Endodermal cell (in vitro differentiated cells): ENCODE measurements at regions not wholly inside any gene's neighbourhood (a gene's known extent, or its start where the extent isn't known, plus 50 kb on each side); places are given as distances from the start of the nearest gene placed in this dataset.
A peak's percentile ranks its signal among the peaks of the same experiment; 100 is the strongest.

Source experiments
- DNase-seq: peaks from one replicate; pipeline ENCODE4 v3.0.0-alpha.2; 2017
- H3K27ac ChIP-seq: 2 replicates; pipeline ENCODE4 v1.5.1; 2013; ENCODE audit warnings: mild to moderate bottlenecking, low read depth, low read length, moderate library complexity
- H3K27me3 ChIP-seq: 2 replicates; pipeline ENCODE4 v1.6.1; 2013; ENCODE audit warnings: mild to moderate bottlenecking, low read length, moderate library complexity; ENCODE audit not compliant: insufficient read depth, control insufficient read depth, poor library complexity, severe bottlenecking
- H3K36me3 ChIP-seq: 2 replicates; pipeline ENCODE4 v1.7.0; 2013; ENCODE audit warnings: mild to moderate bottlenecking, low read length, moderate library complexity; ENCODE audit not compliant: control insufficient read depth, insufficient read depth
- H3K4me1 ChIP-seq: one replicate; pipeline ENCODE4 v1.7.0; 2013; ENCODE audit warnings: low read length; ENCODE audit not compliant: control insufficient read depth, insufficient read depth
- H3K4me3 ChIP-seq: 2 replicates; pipeline ENCODE4 v1.5.1; 2013; ENCODE audit warnings: mild to moderate bottlenecking, low read length, moderate library complexity
- H3K9ac ChIP-seq: 2 replicates; pipeline ENCODE4 v1.6.1; 2013; ENCODE audit warnings: mild to moderate bottlenecking, low read length, moderate library complexity; ENCODE audit not compliant: poor library complexity, severe bottlenecking; ENCODE audit errors: extremely low read depth
- H3K9me3 ChIP-seq: 2 replicates; pipeline ENCODE4 v1.6.1; 2013; ENCODE audit warnings: mild to moderate bottlenecking, low read length, moderate library complexity; ENCODE audit not compliant: control insufficient read depth
- H3K27ac Mint-ChIP-seq: 2 replicates; pipeline ENCODE4 v1.8.0; 2020; ENCODE audit warnings: mixed read lengths
- H3K27me3 Mint-ChIP-seq: 2 replicates; pipeline ENCODE4 v1.8.0; 2021; ENCODE audit warnings: mild to moderate bottlenecking, mixed read lengths; ENCODE audit not compliant: insufficient read depth
- H3K36me3 Mint-ChIP-seq: 2 replicates; pipeline ENCODE4 v1.8.0; 2020; ENCODE audit warnings: low read depth, mixed read lengths
- H3K4me1 Mint-ChIP-seq: 2 replicates; pipeline ENCODE4 v1.8.0; 2020; ENCODE audit warnings: mixed read lengths
- H3K4me3 Mint-ChIP-seq: 2 replicates; pipeline ENCODE4 v1.8.0; 2020; ENCODE audit warnings: mild to moderate bottlenecking, moderate library complexity, mixed read lengths
- H3K9me3 Mint-ChIP-seq: 2 replicates; pipeline ENCODE4 v1.8.0; 2020; ENCODE audit warnings: mild to moderate bottlenecking, mixed read lengths
- CTCF ChIP-seq: fragments of 200-600 bp; sonication (generic); conservative IDR thresholded peaks from 2 replicates; pipeline ENCODE4 v1.5.0; 2021; ENCODE audit warnings: antibody characterized with exemption, mild to moderate bottlenecking
- WGBS, 2 experiments: methylation state at CpG; one replicate each; pipeline versions ENCODE4 v1.1.5 to v1.1.7; 2013; ENCODE audit warnings: missing lambda C conversion rate in 2 of 2, mixed read lengths in 1 of 2; ENCODE audit not compliant: insufficient coverage in 1 of 2, insufficient read length in 1 of 2; 5-methylcytosine and 5-hydroxymethylcytosine counted together

GRCh38 chr7:130923930-130924329 lies 189.9 kb upstream of the KLF14 start:
- Mint-ChIP-seq H3K9me3 (no peaks in the 10 kb centered on the region), H3K4me3 (no peak overlapping the region), H3K27ac (no peak overlapping the region), H3K4me1 (peaks cover 32% of the 10 kb centered on the region), H3K36me3 (no peaks in the 10 kb centered on the region), H3K27me3 (no peaks in the 10 kb centered on the region)
- no peak overlapping the region for H3K27ac ChIP-seq
- H3K4me3 ChIP-seq: no peak overlapping the region
- no peak overlapping the region for H3K9ac ChIP-seq
- H3K27me3 ChIP-seq: no peaks in the 10 kb centered on the region
- H3K36me3 ChIP-seq: no peaks in the 10 kb centered on the region
- H3K9me3 ChIP-seq: no peaks in the 10 kb centered on the region
- DNase-seq: no peak
- H3K4me1 ChIP-seq: peaks cover 3% of the 10 kb centered on the region
- TF ChIP-seq CTCF: no peak
- 90 to 98% methylated on average over 5 of the region's 5 CpGs for WGBS, 2 experiments

DNA sequence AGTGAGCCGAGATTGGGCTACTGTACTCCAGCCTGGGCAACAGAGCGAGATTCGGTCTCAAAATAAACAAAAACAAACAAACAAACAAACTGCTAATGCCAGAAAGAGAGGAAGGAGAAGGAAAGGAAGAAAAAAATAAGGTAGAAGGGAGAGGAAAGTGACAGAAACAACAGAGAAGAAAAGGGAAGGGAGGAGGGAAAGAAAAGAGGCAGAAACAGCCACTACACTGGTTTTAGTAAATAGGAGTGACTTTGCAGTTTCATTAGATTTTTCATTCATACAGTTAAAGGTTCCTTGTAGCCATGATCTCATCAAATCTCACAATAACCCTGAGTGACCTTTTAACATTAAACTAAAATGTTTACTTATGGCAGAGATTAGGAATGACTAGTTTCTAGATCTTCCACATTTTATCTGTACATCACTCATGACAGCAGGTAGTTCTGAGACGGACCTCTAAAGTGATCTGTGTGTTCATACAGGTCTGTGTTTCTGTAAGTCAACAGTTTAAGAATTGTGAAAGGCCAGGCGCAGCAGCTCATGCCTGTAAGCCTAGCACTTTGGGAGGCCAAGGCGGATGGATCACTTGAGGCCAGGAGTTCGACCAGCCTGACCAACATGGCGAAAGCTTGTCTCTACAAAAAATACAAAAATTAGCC lies 191.3 kb upstream of the KLF14 start:
- WGBS, 2 experiments: 95 to 100% methylated on average over 3 to 6 of the region's 8 CpGs
- no peaks in the 10 kb centered on the region for H3K36me3 Mint-ChIP-seq
- Histone ChIP-seq H3K9ac (no peak overlapping the region), H3K27ac (no peak overlapping the region), H3K4me3 (no peak overlapping the region), H3K4me1 (peaks cover 3% of the 10 kb centered on the region), H3K9me3 (no peaks in the 10 kb centered on the region), H3K27me3 (no peaks in the 10 kb centered on the region), H3K36me3 (no peaks in the 10 kb centered on the region)
- no peak overlapping the region for H3K4me3 Mint-ChIP-seq
- TF ChIP-seq CTCF: no peak
- no peaks in the 10 kb centered on the region for H3K27me3 Mint-ChIP-seq
- no peak for DNase-seq
- no peak overlapping the region for H3K27ac Mint-ChIP-seq
- H3K4me1 Mint-ChIP-seq: peaks cover 21% of the 10 kb centered on the region
- no peaks in the 10 kb centered on the region for H3K9me3 Mint-ChIP-seq

- 83 to 87% methylated on average over 8 to 16 of the region's 16 CpGs for WGBS, 2 experiments
- H3K27me3 ChIP-seq: no peaks in the 10 kb centered on the region
- Mint-ChIP-seq H3K27ac (peak overlapping the region; percentile 86), H3K27me3 (no peaks in the 10 kb centered on the region), H3K4me3 (no peak overlapping the region), H3K4me1 (peaks cover 15% of the 10 kb centered on the region), H3K9me3 (no peaks in the 10 kb centered on the region), H3K36me3 (no peaks in the 10 kb centered on the region)
- TF ChIP-seq CTCF: no peak
- peaks cover 3% of the 10 kb centered on the region for H3K4me1 ChIP-seq
- H3K9me3 ChIP-seq: no peaks in the 10 kb centered on the region
- DNase-seq: no peak
- H3K4me3 ChIP-seq: no peak overlapping the region
- H3K36me3 ChIP-seq: no peaks in the 10 kb centered on the region
- H3K27ac ChIP-seq: no peak overlapping the region
- H3K9ac ChIP-seq: no peak overlapping the region
Observed at GRCh38 chr7:130926001-130926691, 192.1 kb upstream of the KLF14 start.
